ENCODE measurements at regions not wholly inside any gene's neighbourhood (a gene's known extent, or its start where the extent isn't known, plus 50 kb on each side); places are given as distances from the start of the nearest gene placed in this dataset.

- DNase-seq, result no peak
Measured at GRCh38 chr20:48325656-48326433, 502.0 kb downstream of the PREX1 start.

GRCh38 chr20:48324744-48325143 lies 503.1 kb downstream of the PREX1 start:
- DNase-seq, result no peak

- no peak for DNase-seq
Measured at GRCh38 chr20:48321271-48321670, 506.5 kb downstream of the PREX1 start.

- no peak for DNase-seq
Measured at GRCh38 chr20:48319943-48320584, 507.7 kb downstream of the PREX1 start.

- no peak for DNase-seq
Measured at GRCh38 chr20:48317578-48317977, 510.2 kb downstream of the PREX1 start.

- no peak for DNase-seq
Measured at GRCh38 chr20:48314925-48315592, 512.7 kb downstream of the PREX1 start.

- DNase-seq, result no peak
Measured at GRCh38 chr20:48313324-48313723, 514.5 kb downstream of the PREX1 start.

GRCh38 chr20:48311956-48312355 lies 515.8 kb downstream of the PREX1 start:
- no peak for DNase-seq

- DNase-seq, result no peak
Measured at GRCh38 chr20:48310305-48310704, 517.5 kb downstream of the PREX1 start.

- DNase-seq, result no peak
Measured at GRCh38 chr20:48309293-48309692, 518.5 kb downstream of the PREX1 start.

- no peak for DNase-seq
Measured at GRCh38 chr20:48308882-48309281, 518.9 kb downstream of the PREX1 start.

- no peak for DNase-seq
Measured at GRCh38 chr20:48308232-48308781, 519.5 kb downstream of the PREX1 start.

- DNase-seq, result no peak
Measured at GRCh38 chr20:48307277-48307676, 520.5 kb downstream of the PREX1 start.

GRCh38 chr20:48302844-48303542 lies 517.7 kb upstream of the SULF2 start:
- no peak for DNase-seq

- DNase-seq, result no peak
Measured at GRCh38 chr20:48302149-48302548, 516.9 kb upstream of the SULF2 start.

GRCh38 chr20:48301189-48301588 lies 515.9 kb upstream of the SULF2 start:
- no peak for DNase-seq

- no peak for DNase-seq
Measured at GRCh38 chr20:48300529-48300928, 515.2 kb upstream of the SULF2 start.

GRCh38 chr20:48298851-48299484 lies 513.7 kb upstream of the SULF2 start:
- no peak for DNase-seq

GRCh38 chr20:48298433-48298832 lies 513.2 kb upstream of the SULF2 start:
- DNase-seq, result no peak

GRCh38 chr20:48295966-48296421 lies 510.7 kb upstream of the SULF2 start:
- no peak for DNase-seq

- no peak for DNase-seq
Measured at GRCh38 chr20:48295445-48295903, 510.2 kb upstream of the SULF2 start.

GRCh38 chr20:48294942-48295341 lies 509.7 kb upstream of the SULF2 start:
- no peak for DNase-seq
